ENCODE measurements at regions not wholly inside any gene's neighbourhood (a gene's known extent, or its start where the extent isn't known, plus 50 kb on each side); places are given as distances from the start of the nearest gene placed in this dataset.

- Histone ChIP-seq H4K20me1 (ENCODE audit: insufficient read depth, low read length) (no peaks in the 10 kb centered on the region), H3K4me2 (ENCODE audit: low read depth, low read length) (no peak overlapping the region), H3K27me3 (replicated peaks; ENCODE audit: insufficient read depth, low read length) (no peaks in the 10 kb centered on the region), H3K27ac (ENCODE audit: low read length) (no peak overlapping the region), H3K9me3 (replicated peaks; ENCODE audit: insufficient read depth, low read length) (no peaks in the 10 kb centered on the region), H3K36me3 (replicated peaks; ENCODE audit: insufficient read depth, low read length) (no peaks in the 10 kb centered on the region), H3K4me1 (ENCODE audit: low read length) (no peaks in the 10 kb centered on the region), H2AFZ (ENCODE audit: low read length) (no peak overlapping the region), H3K79me2 (ENCODE audit: low read length) (no peaks in the 10 kb centered on the region), H3K9ac (ENCODE audit: low read length) (no peak overlapping the region), H3K4me3 (ENCODE audit: low read length) (no peak overlapping the region), H3K9me2 (replicated peaks; ENCODE audit: insufficient read depth, low read length) (no peaks in the 10 kb centered on the region), H3F3A (ENCODE audit: insufficient read depth, low read length) (no peaks in the 10 kb centered on the region)
- TF ChIP-seq, protein P1, sequence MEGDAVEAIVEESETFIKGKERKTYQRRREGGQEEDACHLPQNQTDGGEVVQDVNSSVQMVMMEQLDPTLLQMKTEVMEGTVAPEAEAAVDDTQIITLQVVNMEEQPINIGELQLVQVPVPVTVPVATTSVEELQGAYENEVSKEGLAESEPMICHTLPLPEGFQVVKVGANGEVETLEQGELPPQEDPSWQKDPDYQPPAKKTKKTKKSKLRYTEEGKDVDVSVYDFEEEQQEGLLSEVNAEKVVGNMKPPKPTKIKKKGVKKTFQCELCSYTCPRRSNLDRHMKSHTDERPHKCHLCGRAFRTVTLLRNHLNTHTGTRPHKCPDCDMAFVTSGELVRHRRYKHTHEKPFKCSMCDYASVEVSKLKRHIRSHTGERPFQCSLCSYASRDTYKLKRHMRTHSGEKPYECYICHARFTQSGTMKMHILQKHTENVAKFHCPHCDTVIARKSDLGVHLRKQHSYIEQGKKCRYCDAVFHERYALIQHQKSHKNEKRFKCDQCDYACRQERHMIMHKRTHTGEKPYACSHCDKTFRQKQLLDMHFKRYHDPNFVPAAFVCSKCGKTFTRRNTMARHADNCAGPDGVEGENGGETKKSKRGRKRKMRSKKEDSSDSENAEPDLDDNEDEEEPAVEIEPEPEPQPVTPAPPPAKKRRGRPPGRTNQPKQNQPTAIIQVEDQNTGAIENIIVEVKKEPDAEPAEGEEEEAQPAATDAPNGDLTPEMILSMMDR (IDR thresholded peaks at IDR 0.05; ENCODE audit: low read length) = no peak
- TF ChIP-seq EZH2phosphoT487 (IDR thresholded peaks at IDR 0.05; ENCODE audit: low read length) (no peak), EZH2 (optimal IDR thresholded peaks at IDR 0.05; ENCODE audit: low read depth, low read length) (no peak)
- DNase-seq = no peak
Observed at GRCh38 chr2:7819316-7819715, 862.5 kb upstream of the ID2 start.

DNA sequence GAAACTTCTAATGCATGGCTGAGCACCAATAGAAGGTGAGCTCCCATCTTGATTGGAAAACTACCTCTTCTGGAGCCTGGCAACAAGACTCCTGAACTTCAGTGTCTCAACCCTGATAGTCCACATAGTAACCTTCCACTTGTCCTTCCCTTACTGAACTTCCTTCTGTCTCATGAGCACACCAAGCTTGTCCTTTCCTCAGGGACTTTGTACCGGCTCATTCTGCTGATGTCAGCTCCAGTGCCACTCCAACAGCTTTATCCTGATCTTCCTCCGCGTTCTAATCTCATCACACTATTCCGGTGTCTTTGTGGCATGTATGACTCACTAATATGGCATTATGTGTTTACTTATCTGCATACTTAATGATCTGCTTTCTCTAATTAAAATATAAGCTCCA is 862.0 kb upstream of the ID2 start:
- Histone ChIP-seq H3K9me2 (replicated peaks; ENCODE audit: insufficient read depth, low read length) (no peaks in the 10 kb centered on the region), H3K79me2 (ENCODE audit: low read length) (no peaks in the 10 kb centered on the region), H3K36me3 (replicated peaks; ENCODE audit: insufficient read depth, low read length) (no peaks in the 10 kb centered on the region), H3K9ac (ENCODE audit: low read length) (no peak overlapping the region), H3K4me1 (ENCODE audit: low read length) (no peaks in the 10 kb centered on the region), H3K27ac (ENCODE audit: low read length) (no peak overlapping the region), H2AFZ (ENCODE audit: low read length) (no peak overlapping the region), H3F3A (ENCODE audit: insufficient read depth, low read length) (no peaks in the 10 kb centered on the region), H4K20me1 (ENCODE audit: insufficient read depth, low read length) (no peaks in the 10 kb centered on the region), H3K9me3 (replicated peaks; ENCODE audit: insufficient read depth, low read length) (no peaks in the 10 kb centered on the region), H3K27me3 (replicated peaks; ENCODE audit: insufficient read depth, low read length) (no peaks in the 10 kb centered on the region), H3K4me2 (ENCODE audit: low read depth, low read length) (no peak overlapping the region), H3K4me3 (ENCODE audit: low read length) (no peak overlapping the region)
- DNase-seq = no peak
- no peak for TF ChIP-seq EZH2phosphoT487 (IDR thresholded peaks at IDR 0.05; ENCODE audit: low read length)
- TF ChIP-seq, protein P1 (IDR thresholded peaks at IDR 0.05; ENCODE audit: low read length) = no peak
- TF ChIP-seq EZH2 (optimal IDR thresholded peaks at IDR 0.05; ENCODE audit: low read depth, low read length) = no peak

DNA sequence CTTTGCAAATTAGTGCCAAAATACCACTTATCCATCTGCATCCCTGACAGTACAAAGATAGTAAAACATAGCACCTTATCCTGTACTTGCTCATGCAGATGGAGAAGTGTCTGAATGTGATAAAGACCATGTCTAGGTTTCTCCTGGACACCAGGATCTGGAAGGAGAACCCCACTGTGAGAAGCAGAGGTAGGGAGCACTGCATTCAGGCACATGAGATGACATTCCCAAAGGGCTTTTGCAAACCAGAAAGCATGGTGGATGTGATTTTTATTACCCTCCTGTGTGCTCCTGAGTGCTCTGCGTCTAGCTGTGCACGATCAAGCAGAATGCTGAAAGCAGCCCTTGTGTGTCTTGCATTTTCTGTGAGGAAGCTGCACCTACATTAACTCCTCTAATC is 857.6 kb upstream of the ID2 start:
- H2AFZ ChIP-seq (ENCODE audit: low read length) = no peak overlapping the region
- no peak overlapping the region for H3K4me3 ChIP-seq (ENCODE audit: low read length)
- no peaks in the 10 kb centered on the region for H3K9me2 ChIP-seq (replicated peaks; ENCODE audit: insufficient read depth, low read length)
- no peaks in the 10 kb centered on the region for H3F3A ChIP-seq (ENCODE audit: insufficient read depth, low read length)
- no peak for DNase-seq
- no peaks in the 10 kb centered on the region for H3K4me1 ChIP-seq (ENCODE audit: low read length)
- no peaks in the 10 kb centered on the region for H4K20me1 ChIP-seq (ENCODE audit: insufficient read depth, low read length)
- H3K79me2 ChIP-seq (ENCODE audit: low read length) = no peaks in the 10 kb centered on the region
- no peaks in the 10 kb centered on the region for H3K36me3 ChIP-seq (replicated peaks; ENCODE audit: insufficient read depth, low read length)
- H3K27ac ChIP-seq (ENCODE audit: low read length) = no peak overlapping the region
- TF ChIP-seq EZH2phosphoT487 (IDR thresholded peaks at IDR 0.05; ENCODE audit: low read length) = no peak
- TF ChIP-seq, protein P1 (IDR thresholded peaks at IDR 0.05; ENCODE audit: low read length) = no peak
- TF ChIP-seq EZH2 (optimal IDR thresholded peaks at IDR 0.05; ENCODE audit: low read depth, low read length) = no peak
- H3K27me3 ChIP-seq (replicated peaks; ENCODE audit: insufficient read depth, low read length) = no peaks in the 10 kb centered on the region
- no peaks in the 10 kb centered on the region for H3K9me3 ChIP-seq (replicated peaks; ENCODE audit: insufficient read depth, low read length)
- H3K9ac ChIP-seq (ENCODE audit: low read length) = no peak overlapping the region
- H3K4me2 ChIP-seq (ENCODE audit: low read depth, low read length) = no peak overlapping the region
